Kidney epithelial cell (primary cell): ENCODE measurements at regions not wholly inside any gene's neighbourhood (a gene's known extent, or its start where the extent isn't known, plus 50 kb on each side); places are given as distances from the start of the nearest gene placed in this dataset.
A peak's percentile ranks its signal among the peaks of the same experiment; 100 is the strongest.

ENCODE experiments used
- DNase-seq: peaks from one replicate; pipeline ENCODE4 v3.0.0-alpha.2; 2010; ENCODE audit warnings: low read depth
- H3K27me3 ChIP-seq: 2 replicates; pipeline ENCODE4 v1.6.0; 2011; ENCODE audit warnings: low read length; ENCODE audit not compliant: control insufficient read depth, insufficient read depth
- H3K36me3 ChIP-seq: 2 replicates; pipeline ENCODE4 v1.5.1; 2011; ENCODE audit warnings: low read length; ENCODE audit not compliant: control insufficient read depth, insufficient read depth
- H3K4me3 ChIP-seq: 2 replicates; pipeline ENCODE4 v1.5.1; 2011; ENCODE audit warnings: low read depth, mild to moderate bottlenecking, control low read depth, low read length
- TF ChIP-seq, protein P1 (sequence below): IDR thresholded peaks from 2 replicates; pipeline ENCODE4 v1.5.1; 2011; ENCODE audit warnings: mild to moderate bottlenecking, moderate library complexity, low read length, control low read depth, inconsistent platforms; ENCODE audit not compliant: insufficient read depth, poor library complexity, severe bottlenecking

DNA sequence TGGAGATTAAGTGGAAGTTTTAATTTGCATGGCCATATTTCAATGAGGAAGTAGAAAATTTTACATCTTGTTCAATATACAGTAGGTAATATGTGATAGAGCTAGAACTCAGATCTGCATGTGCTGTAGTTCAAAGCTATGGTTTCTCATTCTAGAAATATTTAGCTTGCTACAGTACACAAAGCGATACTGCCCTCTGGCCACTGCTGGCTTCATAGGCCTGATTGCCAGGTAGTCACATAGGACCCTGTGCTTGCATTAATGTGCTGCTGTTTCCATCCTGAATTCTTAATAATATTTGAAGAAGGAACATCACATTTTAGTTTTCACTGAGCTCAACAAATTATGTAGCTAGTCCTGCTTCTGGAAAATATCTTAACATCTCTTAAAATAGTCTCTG is 87.0 kb downstream of the PLSCR2 start:
- Histone ChIP-seq H3K4me3 (no peak overlapping the region), H3K27me3 (no peaks in the 10 kb centered on the region), H3K36me3 (no peaks in the 10 kb centered on the region)
- TF ChIP-seq, protein P1, sequence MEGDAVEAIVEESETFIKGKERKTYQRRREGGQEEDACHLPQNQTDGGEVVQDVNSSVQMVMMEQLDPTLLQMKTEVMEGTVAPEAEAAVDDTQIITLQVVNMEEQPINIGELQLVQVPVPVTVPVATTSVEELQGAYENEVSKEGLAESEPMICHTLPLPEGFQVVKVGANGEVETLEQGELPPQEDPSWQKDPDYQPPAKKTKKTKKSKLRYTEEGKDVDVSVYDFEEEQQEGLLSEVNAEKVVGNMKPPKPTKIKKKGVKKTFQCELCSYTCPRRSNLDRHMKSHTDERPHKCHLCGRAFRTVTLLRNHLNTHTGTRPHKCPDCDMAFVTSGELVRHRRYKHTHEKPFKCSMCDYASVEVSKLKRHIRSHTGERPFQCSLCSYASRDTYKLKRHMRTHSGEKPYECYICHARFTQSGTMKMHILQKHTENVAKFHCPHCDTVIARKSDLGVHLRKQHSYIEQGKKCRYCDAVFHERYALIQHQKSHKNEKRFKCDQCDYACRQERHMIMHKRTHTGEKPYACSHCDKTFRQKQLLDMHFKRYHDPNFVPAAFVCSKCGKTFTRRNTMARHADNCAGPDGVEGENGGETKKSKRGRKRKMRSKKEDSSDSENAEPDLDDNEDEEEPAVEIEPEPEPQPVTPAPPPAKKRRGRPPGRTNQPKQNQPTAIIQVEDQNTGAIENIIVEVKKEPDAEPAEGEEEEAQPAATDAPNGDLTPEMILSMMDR = peak; percentile 19
- no peak for DNase-seq

DNA sequence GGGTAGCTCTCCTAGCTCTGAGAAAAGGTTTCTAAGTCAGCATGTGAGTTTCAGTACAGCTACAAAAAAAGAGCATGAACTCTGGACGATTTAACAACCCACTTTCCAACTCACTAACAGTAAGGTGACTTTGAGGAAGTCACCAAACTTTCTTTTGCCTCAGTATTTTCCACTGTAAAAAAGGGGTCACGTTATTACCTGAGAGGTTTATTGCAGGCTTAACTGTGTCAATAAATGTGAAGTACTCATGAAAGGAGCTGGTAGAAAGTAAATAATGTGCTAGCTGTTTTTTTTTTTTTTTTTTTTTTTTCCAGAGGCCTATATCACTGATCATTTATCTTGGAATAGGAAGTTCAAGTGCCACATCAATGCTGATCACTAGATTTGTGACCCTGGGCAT is 89.3 kb downstream of the PLSCR2 start:
- no peak for DNase-seq
- H3K27me3 ChIP-seq = no peaks in the 10 kb centered on the region
- TF ChIP-seq, protein P1 = no peak
- H3K4me3 ChIP-seq = no peak overlapping the region
- no peaks in the 10 kb centered on the region for H3K36me3 ChIP-seq

DNA sequence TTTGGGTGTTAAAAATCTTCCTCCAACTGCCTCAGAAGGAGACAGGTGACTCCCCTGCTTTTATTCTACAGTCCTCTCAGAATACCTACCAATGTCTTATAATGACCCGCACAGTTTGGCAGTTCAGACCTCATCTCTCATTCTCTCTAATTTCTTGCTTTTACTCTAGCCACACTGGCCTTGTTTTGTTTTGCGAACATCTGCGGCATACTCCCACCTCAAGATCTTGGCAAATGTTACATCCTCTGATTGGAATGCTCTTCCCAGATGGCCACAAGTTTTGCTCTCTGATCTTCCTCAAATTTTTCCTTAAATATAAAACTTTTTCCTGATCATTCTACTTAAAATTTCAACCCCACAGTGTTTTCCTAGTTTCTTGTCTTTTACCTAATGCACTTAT is 94.1 kb downstream of the PLSCR2 start:
- no peaks in the 10 kb centered on the region for H3K27me3 ChIP-seq
- TF ChIP-seq, protein P1 = no peak
- no peaks in the 10 kb centered on the region for H3K36me3 ChIP-seq
- no peak for DNase-seq
- H3K4me3 ChIP-seq = no peak overlapping the region

DNA sequence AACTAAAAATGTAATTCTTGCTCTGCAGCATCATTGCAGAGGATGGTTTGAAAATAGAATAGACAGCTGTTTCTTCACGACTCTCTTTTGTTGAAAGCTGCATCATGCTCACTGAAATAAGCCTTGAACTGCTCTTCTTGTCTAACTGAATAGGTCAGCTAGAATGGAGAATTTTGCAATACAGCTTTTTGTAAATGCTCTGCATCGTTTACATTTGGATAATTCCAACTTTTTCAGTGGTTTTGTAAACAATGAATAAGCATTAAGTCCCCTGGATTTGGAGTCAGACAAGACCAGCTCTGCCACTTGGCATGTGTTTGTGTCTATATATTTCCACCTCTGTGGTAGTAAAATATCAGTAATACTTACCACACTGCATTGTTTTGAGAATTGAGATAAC is 95.2 kb downstream of the PLSCR2 start:
- TF ChIP-seq, protein P1 = no peak
- Histone ChIP-seq H3K4me3 (no peak overlapping the region), H3K27me3 (no peaks in the 10 kb centered on the region), H3K36me3 (no peaks in the 10 kb centered on the region)
- DNase-seq = no peak

DNA sequence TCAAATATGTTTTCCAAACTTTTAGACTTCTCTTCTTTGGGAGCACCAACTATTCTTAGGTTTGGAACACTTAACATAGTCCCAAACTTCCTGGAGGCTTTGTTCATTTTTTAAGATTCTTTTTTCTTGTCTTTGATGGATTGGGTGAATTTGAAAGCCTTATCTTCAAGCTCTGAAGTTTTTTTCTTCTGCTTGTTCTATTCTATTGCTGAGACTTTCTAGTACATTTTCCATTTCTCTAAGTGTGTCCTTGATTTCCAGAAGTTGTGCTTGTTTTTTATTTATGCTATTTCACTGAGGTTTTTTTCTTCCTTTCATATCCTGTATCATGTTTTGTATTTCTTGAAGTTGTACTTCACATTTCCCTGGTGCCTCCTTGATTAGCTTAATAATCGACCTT is 97.5 kb downstream of the PLSCR2 start:
- Histone ChIP-seq H3K36me3 (no peaks in the 10 kb centered on the region), H3K4me3 (no peak overlapping the region), H3K27me3 (no peaks in the 10 kb centered on the region)
- no peak for DNase-seq
- TF ChIP-seq, protein P1 = no peak

DNA sequence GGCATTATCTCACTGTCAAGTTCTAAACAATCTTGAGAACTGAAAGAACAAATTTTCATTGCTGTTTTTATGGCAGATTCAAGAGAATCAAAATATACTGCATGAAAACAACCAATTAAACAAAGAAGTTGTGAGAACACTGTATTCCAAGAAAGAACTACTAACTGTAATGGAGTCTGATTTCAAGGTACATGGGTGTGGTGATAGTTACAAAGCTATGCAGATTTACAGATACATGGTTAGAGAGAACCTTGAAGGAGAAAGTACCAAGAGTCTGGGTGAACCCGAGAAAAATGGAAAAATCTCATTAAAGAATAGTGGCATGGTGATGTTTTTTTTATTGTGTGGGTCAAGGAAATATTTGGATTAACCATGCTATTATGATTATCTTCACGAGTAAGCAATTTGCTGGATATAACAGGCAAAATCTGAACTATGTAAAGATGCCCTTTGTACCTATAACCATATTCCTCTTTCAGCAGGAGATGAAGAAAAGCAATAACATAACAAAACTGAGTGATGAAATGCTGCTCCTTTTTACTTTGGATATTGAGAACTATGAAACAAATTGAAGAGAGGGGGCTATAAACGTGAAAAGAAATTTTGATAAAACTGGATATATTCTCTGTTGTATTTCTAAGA is 100.4 kb downstream of the PLSCR2 start:
- TF ChIP-seq, protein P1 = no peak
- no peak for DNase-seq
- Histone ChIP-seq H3K27me3 (no peaks in the 10 kb centered on the region), H3K4me3 (no peak overlapping the region), H3K36me3 (no peaks in the 10 kb centered on the region)
